ENCODE measurements at regions not wholly inside any gene's neighbourhood (a gene's known extent, or its start where the extent isn't known, plus 50 kb on each side); places are given as distances from the start of the nearest gene placed in this dataset.

- no peak for TF ChIP-seq CTCF (IDR thresholded peaks at IDR 0.05)
- TF ChIP-seq POLR2A (IDR thresholded peaks at IDR 0.05) = no peak
Observed at GRCh38 chr3:22216601-22217000, 465.6 kb upstream of the ZNF385D start.
